ENCODE measurements at regions not wholly inside any gene's neighbourhood (a gene's known extent, or its start where the extent isn't known, plus 50 kb on each side); places are given as distances from the start of the nearest gene placed in this dataset.
A peak's percentile ranks its signal among the peaks of the same experiment; 100 is the strongest.
"Not testable (repeated sequence)": the region's sequence is repeated elsewhere in the genome, so short reads cannot be mapped to it uniquely, and the experiment has no call there.

DNA sequence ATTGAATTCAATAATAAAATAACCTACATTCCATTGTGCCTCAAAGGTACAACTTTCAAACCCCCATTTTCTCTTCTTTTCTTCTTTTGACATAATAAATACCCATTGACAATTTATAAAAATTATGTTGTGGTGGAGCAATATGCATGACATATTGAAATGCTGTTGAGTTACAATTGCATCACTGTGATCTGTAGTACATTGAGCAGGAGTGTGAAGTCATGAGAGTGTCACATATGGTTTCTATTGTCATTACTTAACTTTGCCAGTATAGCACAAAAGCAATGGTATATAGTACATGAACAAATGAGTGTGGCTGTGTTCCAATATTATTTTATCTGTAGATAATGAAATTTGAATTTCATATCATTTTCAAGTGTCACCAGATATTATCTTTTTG lies 441.3 kb downstream of the GJA1 start:
- DNase-seq (ENCODE audit: low spot score) = no peak

DNA sequence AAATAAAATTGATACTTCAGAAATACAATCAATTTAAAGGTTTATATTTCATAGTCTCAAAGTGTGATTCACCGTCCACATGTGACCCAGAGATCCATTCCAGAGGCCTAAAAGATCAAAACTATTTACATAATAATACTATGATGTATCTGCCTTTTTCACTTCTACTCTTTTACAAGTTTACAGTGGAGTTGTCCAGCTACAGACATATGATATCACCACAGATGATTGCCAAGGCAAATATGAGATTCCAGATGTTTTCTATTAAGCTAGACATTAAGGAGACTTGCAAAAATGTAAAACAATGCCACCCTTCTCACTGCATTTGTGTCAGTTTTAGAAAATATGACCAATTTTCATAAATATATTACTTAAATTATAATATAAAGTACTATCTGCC lies 443.7 kb downstream of the GJA1 start:
- DNase-seq (ENCODE audit: low spot score) = no peak

DNA sequence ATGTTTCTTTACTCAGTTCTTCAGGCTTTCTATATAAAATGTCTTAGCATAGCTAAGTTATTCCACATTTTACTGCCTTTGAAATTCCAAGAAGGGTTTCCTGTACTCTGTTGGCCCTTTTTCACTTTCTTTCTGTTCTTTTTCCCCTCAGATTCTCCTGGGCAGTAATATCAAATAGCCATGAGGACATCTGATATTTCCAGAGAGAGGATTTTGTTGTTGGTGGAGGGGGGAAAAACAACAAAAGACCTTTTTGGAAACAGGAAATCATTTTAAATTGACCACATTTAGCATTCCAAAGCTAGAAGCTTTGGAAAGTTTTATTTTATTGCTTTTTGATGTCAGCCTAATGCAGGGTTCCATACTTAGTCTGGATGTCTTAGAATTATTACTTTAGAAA lies 445.4 kb downstream of the GJA1 start:
- DNase-seq (ENCODE audit: low spot score) = no peak

DNA sequence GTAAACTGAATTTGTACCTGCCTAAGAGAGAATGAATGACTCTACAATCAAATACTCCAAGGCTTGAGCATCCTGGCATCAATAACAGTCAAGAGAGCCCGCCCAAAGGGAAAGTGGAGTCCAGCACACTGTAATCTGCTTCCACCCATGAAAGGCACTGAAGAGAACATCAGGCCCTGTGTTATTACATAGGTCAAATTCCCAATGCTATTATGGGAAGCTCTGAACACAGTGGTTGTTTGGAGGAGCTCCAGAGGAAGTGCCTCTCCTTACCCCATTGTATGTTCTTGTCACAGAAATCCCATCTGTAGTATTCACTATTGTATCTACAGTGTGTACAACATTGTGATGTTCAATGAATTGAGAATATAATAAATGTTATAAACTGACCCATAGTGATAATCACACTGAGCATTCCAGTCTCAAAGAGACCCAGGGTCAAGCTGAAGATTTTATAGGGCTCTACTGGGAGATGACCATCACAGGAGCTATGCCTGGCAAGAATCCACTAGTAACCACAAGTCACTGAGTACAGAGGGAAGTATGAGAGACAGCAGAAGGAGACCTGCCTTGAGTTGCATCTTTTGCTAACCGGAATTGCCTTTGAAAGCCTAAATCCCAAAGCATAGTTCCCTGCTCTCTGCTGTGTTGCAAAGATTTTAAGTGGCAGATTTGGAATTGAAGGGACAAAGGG lies 446.7 kb downstream of the GJA1 start:
- no peak for DNase-seq (ENCODE audit: low spot score)

DNA sequence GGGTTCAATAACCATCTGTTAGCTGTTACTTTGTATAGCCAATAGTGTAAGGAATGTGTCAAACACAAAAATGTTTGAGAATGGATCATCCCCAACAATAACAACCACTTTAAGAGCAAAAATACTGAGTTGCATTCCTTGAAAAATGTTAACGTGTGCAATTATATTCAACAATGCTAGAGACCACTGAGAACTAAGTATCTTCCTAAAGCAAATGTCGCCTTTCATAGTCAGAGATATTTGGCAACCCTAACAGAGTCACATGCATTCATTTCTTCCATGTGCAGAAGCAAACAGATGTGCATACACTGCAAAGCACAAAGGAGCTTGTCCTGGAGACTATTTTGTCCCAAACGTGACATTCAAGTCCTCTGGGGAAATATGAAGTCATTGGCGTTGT lies 448.6 kb downstream of the GJA1 start:
- no peak for DNase-seq (ENCODE audit: low spot score)

DNA sequence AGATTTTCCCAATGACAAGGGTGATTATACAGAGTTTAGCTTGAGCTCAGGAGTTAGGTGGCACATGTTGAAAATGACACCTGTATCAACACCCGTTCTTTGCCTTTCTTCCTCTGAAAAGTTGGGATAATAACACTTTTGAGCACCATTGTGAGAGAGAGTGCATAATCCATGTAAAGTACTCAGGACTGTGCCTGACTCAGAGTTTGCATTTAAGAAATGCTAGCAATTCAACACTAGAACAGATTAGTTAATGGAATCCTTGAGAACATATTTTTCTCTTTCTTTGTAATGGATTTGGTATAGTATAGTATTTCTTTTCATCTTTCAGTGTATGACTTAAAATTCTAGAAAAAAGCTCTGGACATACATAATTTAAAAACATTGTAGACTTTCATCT lies 449.2 kb downstream of the GJA1 start:
- no peak for DNase-seq (ENCODE audit: low spot score)

DNA sequence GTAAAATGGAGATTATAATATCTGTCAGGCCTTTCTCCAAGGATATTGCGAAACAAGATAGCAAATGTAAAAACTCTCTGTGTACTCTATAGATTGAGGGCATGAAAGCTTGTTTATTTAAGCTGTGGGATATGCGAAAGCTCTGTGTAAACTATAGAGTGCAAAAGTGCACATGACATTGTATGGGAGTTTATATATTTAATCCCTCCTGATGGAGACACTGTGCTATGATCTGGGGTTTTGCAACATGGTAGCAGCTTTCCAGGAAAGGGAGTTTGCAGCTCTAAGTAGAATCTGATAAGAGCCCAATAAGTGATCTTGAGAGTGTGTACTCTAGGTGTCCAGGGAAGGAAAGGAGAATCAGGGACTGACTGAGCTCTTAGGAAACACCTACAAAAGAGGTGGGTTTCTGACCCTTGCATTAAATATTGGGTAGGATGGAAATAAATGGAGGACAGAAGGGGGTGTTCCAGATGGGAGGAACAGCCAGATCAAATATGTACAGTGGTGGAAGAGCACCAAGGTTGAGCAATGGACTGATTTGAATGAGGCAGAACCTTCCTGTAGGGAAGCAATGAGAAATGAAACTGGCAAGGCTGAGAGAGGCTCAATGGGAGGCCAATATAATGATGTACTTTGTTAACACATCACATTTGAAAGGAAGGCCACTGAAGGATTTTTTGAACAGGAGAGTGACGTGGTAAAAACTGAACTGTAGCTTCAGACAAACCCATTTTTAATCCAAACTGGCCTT lies 450.1 kb downstream of the GJA1 start:
- no peak for DNase-seq (ENCODE audit: low spot score)

DNA sequence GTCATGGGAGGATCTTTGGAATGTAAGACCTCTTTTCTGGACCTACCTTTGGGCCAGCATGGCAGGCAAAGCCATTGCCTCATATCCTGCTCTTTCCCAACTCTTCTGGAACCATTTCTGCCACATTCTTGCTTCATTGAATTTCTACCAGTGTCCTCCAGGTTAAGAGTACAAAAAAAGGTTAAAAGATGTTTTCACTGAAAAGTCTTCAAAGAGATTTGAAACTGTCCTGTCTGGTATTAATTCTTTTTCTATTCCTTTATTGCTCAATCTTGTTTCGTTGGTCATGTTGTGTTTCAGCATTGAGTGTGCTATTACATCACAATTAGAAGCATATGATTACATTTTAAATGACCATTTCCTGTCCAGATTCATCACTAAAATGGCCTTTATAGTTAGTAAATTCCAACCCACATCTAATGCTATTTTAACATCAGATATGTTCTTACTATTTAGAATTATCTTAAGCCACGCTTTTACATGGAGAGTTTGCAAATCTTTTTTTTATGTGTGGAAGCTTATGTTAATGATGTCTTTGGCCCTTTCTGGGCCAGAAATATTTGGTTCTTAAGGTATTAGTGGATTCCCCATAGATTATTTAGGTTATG lies 450.9 kb downstream of the GJA1 start:
- DNase-seq (ENCODE audit: low spot score) = no peak

DNA sequence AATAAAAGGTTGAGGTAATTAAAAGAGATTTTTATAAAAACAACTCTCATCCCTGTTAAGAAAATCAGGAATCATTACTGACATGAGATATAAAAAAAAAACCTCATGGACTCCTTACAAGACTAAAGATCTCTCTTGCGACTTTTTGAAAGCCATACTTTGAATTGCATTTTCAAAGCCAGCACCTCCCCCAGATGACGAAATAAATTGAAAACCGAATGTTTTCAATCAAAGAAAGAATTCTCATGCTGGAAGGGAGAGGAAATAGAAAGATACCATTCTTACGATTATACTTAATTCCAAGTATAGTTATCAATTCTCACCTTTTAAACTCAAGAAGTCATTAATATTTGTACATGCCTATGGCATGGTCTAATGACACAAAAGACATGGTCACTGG lies 452.3 kb downstream of the GJA1 start:
- no peak for DNase-seq (ENCODE audit: low spot score)

DNA sequence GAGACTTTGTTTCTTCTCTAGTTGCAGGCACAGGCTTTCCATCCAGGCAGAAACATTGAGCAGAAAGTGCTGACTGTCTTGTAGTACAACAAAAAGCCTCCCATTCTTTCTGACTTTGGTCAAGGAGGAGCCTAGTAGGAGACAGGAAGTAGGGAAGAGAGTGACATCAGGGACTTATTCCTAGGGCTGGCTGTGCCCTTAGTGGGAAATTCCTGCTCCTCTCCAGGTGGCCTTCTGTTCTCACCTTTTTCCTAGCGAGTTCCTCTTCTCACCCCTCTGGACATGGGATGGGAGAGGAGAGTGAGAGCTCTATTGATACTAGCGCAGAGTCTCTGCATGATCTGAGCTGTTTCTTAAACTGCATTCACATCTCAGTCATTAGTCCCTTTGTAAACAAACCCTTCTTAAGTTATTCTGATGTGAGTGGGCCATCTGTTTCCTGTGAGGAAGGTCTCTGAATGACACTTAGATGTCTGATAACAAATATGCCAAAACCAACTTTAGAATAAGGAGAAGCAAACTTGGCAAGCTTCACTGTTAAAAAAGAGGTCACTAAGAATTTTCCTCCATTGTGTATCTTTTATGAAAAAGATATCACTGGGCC lies 455.0 kb downstream of the GJA1 start:
- peak; percentile 33 for DNase-seq (ENCODE audit: low spot score)

DNA sequence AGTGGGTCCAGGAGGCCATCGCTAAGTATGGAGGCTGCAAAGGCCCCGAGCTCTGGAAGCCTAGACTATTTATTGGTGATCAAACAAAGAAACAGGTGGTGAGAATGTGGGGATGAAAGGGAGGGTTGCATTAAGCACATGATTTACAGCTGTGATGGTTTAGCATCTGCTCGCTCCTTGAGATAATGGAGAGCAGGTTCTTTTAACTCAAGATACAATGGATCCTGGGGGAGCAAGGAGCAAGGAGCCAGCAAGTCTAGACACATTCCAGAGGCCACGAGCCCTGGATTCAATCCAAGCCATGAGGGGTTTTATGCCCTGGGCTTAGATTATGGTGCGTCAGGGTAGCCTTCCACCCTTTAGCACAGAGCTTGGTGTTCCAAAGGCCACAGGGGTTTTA lies 460.3 kb downstream of the GJA1 start:
- not testable (repeated sequence) for DNase-seq (ENCODE audit: low spot score)

DNA sequence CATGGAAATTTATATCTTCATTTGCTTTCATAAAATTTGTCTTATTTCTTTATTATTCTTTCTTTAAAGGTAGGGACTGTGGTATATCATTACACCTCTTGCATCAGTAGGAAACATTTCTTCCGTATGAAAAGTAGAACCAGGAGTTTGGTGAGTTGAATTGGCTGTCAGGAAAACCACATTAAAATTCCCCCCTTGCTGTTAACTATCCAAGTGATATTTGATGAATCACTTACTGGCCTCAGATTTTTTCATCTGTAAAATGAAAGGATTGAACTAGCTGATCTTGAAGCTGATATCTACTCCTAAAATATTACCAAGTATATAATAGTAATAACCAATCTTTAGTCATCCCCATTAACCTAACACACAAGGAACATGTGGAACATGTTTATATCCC lies 460.9 kb downstream of the GJA1 start:
- no peak for DNase-seq (ENCODE audit: low spot score)

DNA sequence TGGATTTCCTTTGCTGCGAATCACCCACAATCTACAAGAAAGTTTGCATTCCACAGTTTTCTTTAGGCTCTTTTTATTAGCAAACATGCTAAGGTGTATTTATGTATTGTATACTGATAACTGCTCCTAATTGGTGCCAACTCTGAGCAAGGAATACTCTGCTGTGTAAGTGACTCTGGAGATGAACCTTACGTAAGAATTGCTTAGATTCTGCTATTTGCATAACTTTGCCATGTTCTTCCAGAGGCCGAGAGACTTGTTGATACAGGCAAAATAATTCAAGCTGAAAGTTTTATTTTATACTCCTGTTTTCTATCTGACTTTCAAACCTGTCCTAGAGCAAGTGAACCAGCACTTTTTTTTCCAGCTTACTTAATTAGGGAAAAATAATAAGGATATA lies 461.3 kb downstream of the GJA1 start:
- DNase-seq (ENCODE audit: low spot score) = no peak

DNA sequence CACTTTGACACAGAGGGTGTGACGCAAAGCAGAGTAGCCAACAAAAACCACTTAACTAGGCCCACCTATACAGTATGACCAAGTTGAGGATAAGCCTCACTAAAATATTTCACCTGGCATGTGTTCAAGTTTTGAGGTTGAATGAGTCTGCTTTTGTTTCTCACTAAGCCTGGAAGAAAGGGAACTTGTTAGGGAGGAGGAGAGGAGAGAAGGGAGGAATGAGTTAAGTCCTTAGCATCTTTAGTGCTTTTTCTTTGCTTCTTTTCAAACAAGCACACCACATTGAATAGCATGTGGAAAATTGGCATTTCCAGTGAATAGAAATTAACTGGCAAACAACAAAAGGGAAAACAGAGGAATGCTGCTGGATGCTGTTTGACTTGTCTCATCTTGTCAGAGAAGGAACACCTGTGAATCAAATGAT lies 461.9 kb downstream of the GJA1 start:
- no peak for DNase-seq (ENCODE audit: low spot score)

DNA sequence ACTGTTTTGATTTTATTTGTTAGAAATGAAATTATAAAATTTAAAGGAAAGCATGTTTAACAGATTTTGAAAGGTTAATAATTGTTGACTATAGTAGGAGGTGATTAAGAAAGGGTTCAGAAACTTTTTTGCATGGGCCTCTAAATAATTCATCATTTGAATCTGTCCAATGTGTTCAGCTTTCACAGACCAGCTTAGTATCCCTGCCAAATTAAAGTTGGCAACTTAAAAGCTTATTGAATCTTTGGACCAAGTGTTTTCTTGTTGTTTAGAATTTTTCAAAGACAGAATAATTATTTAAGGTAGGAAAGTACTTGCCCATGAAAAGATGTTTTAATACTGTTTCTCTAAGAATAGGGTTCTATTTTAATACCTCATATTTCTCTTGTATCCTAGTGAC lies 466.0 kb downstream of the GJA1 start:
- DNase-seq (ENCODE audit: low spot score) = no peak

DNA sequence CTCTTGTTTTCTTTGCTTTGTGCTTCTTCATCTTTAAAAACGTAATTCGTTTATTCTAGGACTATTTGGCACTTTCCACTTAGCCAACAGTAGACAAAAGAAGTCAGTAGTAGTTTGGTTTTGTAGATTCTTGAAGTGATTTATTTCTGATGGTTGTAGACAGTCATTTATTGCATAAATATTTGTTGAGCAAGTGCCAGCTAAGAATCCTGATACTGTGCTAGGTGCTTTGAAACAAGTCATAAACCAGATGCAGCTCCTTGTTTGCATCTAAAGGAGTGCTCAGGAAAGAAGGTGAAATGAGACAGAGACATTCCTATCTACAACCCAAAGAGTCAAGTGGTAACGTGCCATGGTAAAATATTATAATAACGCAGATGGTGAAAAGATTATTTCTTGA lies 469.1 kb downstream of the GJA1 start:
- DNase-seq (ENCODE audit: low spot score) = no peak

DNA sequence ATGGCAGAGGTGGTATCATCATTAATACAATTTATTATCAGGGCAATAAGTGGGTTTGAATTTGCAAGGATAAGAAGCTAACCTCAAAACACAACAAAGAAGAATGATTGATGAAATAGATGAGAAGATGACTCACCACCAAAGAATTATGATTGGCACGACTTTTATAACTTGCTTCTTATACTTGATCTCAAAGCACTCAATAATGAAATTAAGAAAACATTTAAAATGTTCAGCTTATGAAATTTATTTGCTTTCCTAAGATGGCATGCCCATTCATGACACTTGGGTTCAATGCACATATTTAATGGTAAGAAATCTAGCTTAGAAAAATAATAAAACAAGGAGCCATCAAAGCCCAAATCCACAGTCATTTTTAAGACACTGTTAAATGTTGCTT lies 477.5 kb downstream of the GJA1 start:
- DNase-seq (ENCODE audit: low spot score) = no peak

DNA sequence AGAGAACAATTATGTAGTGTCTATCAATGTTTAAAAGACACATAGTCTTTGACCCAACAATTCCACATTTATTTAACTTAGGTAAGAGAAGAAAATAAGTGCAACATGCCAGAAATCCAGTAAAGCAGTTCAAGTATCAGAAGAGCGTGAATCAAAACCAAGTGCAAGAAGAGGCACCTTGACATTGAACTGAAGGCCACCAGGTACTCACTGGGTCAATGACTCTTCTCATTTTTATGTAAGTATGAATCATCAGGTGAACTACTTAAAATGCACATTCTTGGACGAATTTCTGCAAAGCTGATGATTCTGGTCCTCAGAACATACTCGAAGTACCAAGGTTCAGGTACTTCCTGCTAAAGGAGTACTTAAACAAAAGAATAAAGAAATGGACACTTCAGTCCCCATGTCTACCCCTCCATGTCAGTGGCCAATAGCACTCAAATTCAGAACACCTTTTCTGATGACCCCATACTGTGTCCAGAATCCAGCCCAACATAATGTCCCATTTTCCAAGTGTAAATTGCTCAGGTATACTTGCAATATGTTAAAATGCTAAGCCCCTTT lies 481.9 kb downstream of the GJA1 start:
- no peak for DNase-seq (ENCODE audit: low spot score)

DNA sequence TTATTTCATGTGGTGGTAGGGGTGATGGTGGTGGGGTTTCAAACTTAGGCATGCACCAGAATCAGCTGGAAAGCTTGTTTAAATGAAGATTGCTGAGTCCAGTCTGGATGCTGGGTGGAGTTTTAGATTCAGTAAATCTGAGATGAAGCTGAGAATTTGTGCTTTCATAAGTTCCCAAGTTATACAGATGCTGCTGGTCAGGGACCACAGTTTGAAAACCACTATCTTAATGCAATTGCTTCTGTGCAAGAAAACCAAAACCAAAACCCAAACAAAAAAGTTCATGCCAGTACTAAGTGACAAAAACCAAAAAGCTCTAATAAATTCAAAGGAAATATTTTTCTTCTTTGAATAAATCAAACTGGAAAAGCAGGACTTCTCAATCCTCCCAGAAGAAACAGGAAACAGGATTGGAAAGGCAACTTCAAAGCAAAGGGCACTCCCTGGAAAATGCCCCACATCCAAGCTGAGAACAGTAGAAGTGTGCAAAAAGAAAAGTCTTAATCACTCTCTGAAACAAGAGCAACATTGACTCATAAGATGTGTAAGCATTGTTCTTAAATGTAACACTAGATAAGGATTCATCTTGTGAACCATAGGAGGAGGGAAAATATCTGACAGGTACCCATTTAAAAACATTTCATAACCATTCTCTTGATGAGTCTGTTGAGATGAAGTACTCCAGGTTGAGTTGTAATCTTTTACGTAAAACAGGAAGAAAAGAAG lies 481.5 kb upstream of the HSF2 start:
- no peak for DNase-seq (ENCODE audit: low spot score)

DNA sequence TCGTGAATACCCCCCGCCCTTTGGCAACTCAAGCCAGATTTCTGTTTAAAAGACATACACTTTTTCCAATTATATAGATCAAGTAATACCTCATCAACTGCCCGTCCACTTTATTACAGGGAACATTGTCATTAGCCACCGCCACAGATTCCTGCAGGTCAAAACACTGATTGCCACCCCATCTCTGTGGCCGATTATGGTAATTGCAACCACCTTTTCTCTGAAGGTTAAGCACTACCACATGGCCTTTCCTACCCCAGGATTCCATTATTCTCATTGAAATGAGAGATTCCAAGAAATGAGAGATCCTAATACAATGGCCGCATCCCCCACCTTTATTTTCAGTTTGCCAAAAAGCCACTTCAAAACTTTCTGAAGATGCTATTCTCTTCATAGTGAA lies 478.8 kb upstream of the HSF2 start:
- DNase-seq (ENCODE audit: low spot score) = no peak

DNA sequence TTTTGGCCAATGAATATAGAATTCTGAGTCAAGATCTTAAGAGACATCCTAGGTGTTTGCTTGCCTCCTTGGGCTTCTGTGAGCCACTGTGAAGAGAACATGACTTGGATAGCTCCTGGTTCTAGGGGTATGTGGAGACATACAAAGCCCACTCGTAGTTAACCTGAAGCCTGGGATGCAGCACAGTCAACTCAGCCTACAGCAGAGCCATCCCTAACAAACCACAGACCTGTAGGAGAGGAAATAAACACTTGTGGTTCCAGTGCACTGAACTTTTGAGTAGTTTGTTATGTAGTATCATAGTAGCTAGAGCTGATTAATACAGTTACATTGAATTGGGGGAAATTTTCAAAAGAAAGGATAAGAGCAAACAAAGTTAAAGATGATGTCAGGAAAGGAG lies 474.4 kb upstream of the HSF2 start:
- DNase-seq (ENCODE audit: low spot score) = no peak

Measured in kidney capillary endothelial cell (primary cell).